COLO668 (cell line): ENCODE measurements at regions not wholly inside any gene's neighbourhood (a gene's known extent, or its start where the extent isn't known, plus 50 kb on each side); places are given as distances from the start of the nearest gene placed in this dataset.
"Not testable (repeated sequence)": the region's sequence is repeated elsewhere in the genome, so short reads cannot be mapped to it uniquely, and the experiment has no call there.

Experiments
- DNase-seq: peaks from one replicate; lab custom pipeline; 2025; ENCODE audit not compliant: unreplicated experiment; lab: John Stamatoyannopoulos, UW

DNA sequence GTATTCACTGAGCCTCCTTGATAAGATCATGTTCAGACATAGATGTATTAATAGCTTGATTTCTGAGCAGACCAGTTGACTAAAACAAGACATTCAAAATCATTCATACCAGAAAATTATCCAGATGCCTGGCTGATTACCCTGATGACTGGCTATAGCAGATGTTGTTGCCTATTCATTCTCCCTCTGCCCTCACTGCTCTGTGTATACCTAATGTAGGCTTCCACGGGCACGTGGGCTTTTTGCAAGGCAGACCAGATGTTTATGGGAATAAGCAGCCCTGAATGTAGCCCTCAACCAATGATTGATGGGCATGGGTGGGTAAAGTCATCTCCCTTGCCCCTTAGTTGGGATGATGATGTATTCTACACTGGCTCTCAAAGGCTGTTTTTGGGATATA lies 289.1 kb downstream of the MBD2 start:
- DNase-seq = no peak

DNA sequence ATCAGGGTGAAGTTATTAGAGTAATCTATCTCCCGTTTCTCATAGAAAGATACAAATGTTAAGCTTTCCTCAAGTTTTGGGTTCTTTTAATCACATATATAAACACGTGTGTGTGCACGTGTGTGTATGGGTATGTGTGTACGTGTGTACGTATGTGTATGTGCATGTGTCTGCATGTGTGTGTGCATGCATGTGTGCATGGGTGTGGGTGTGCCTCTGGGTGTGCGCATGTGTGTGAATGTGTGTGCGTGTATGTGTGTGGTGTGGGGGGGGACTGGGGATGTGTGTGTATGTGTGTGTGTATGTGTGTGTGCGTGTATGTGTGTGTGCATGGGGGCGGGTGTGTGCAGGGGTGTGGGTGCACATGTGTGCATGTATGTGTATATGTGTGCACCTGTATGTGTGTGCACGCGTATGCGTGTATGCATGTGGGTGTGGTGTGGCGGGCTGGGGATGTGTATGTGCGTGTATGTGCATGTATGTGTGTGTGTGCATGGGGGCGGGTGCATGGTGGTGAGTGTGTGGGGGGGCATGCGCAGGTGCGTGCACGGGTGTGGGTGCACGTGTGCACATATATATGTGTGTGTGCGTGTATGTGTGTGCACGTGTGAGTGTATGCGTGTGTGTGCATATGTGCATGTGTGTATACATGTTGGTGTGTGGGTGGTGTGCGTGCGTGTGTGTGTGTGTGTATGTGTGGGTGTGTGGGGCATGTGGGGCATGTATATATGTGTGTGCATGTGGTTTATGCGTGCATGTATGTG lies 304.0 kb downstream of the MBD2 start:
- no peak for DNase-seq

DNA sequence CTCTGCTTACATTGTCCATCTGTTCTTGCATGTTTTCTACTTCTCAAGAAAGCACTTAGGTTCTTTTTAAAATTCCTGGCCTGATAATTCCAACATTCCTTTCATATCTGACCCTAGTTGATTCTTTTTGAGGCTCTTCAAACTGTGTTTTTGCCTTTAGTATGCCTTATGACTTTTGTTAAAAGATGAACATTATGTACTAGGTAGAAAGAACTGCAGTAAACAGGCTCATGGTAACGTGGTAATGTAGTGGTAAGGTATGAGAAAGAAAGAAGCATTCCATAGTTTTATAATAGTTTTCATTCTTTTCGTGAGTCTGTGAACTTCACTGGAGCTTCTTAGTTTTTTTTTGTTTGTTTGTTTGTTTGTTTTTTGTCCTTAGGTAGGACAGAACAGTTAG lies 306.4 kb downstream of the MBD2 start:
- no peak for DNase-seq

DNA sequence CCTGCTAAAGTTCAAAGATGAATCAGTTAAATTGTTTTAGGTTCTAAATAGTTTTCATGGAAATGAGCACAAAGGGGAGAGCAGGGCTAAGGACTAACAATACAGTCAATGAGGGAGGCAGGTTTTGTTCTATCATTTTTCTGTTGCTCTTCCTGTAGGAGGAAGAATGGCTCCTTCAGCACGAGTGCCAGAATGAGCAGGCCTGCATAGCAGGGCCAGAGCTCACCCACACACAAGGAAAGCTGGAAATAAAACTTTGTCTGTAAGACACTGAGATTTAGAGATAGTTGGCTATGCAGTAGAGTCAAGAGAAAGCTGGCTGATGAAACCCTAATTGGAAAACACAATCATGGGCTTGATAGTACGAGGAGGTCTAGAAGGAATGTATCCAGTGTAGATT lies 313.3 kb downstream of the MBD2 start:
- no peak for DNase-seq

DNA sequence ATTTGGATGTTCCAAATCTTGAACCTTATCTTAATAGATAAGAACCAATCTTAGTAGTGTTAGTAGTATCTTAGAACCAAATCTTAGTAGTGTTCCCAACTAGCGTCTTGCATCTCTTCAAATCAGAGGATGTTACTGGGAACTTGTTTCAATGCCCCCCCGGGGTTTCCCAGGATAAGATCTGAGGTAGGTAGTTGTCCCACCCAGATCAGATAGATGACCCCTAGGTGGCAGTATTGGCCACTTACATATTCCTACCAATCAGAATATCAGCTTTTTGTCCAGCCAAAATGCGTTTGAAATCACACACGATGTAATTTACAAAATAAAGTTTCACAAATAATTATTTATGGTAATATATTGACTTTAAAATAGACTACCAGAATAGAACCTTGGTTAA lies 314.8 kb downstream of the MBD2 start:
- DNase-seq = no peak

DNA sequence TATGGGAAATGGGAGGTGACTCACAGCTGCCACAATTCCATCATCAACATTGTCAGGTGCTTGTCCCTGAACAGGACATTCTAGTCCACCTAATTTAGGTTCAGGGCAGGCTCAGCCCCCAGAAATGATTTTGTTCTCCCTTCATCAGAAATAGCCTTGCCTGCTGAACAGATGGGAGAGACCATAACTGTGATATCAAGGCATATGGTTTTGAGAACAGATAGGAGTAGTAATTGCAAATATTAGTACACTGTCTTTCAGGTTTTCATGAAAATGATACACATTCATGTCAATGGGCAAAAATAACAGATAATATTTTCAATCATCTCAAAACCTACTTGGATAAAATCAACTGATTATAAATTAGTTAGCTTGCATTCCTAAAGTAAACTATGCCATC lies 316.5 kb downstream of the MBD2 start:
- DNase-seq = no peak

DNA sequence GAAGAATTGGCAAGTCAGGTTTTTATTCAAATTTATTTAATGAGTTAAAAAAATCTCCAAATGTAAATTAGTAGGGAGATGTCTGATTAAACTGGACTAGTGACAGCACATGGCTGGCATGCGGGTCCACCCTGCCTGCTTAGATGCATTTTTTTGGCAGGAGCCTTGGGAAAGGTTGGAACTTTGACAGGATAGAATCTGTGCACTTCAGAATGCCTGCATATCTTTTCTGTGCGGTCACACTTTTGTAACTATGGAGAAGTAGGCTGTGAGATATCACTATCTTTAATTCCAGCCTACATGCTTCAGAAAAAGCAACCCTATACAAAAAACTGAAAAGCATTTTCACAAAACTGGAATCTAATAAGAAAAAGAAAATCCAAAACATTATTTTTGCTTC lies 317.8 kb downstream of the MBD2 start:
- no peak for DNase-seq

DNA sequence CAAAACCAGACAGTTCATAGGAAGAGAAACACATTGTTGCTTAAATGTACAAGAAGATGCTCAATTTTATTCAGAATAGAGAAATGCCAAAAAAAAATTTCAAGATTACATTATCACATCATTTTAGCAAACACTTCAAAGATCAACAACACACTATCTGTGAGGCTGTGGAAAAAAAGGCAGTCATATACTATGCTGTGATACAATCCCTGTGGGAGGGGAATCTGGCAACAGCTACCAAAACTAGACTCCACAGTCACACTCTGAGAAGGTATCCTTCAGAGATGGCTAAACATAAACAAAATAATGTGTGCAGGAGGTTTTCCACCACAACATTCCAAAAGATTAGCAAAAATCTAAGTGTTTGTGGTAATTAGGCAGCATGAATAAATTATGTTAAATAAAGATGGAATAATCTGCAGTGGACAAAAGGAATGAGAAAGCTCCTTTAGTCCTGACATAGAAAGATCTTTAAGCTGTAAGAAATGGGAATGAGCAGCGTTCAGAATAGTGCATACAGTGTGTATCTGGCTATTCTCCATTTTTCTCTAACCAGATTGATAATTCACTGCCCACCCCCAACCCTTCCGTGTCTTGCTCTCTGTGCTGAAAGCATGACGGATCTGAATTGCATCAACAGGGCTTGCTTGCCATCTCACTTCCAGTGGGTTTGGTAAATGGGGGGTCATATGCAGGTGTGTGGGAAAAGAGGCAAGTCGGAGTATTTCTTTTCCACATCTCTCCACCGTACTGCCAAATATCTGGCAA lies 329.6 kb downstream of the MBD2 start:
- no peak for DNase-seq

DNA sequence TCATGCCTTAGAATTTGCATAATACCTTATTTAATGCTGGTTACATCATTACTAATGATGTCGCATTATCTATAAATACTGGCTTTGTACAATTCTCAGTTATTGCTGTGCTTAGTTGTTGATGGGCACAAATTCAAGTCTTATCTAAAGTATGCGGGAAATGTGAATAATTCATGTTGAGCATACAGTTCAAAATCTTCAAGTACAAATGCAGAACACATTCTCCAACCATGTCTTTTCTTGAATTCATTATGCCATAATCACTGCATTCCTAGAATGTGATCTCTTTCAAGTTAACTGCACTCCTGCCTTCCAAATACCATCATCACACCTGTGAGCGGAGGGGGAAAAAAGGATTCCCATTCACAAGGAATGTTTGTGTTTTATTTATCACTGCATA lies 337.0 kb downstream of the MBD2 start:
- DNase-seq = no peak

DNA sequence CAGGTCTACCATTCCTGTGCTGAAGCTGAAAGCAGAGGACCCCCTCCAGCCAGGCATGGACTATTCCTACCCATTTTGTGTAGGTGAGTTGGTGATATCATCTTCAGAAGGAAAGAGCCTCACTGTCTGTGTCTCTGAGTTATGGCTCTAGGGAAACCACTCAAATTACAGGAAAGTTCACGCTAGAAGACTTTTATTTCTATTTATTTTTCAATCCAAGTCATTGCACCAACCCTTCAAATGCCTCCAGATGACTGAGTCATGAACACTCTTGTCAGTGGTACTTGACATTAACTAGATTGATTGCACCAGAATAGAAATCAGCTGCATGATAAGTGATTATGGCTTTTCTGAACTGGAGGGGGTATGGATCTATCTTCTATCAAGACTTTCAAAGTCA lies 338.4 kb downstream of the MBD2 start:
- no peak for DNase-seq

DNA sequence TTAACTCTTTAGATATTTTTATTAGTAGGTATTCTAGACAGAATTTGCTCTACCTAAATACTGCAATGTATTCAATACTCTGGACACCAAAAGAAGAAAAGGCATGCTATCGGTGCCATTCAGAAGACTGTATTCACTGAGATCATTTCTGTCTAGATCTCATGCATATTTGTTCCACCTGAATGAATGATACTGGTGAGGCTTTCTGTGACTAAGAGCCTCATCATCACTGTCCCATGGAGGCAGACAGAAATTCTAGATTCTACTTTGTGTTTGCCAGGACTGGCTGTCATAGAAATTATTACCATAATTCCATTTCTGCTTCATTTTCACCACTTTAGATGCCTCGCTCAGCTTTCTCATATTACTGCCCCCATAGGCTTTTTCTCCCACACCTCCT lies 340.7 kb downstream of the MBD2 start:
- DNase-seq = no peak

DNA sequence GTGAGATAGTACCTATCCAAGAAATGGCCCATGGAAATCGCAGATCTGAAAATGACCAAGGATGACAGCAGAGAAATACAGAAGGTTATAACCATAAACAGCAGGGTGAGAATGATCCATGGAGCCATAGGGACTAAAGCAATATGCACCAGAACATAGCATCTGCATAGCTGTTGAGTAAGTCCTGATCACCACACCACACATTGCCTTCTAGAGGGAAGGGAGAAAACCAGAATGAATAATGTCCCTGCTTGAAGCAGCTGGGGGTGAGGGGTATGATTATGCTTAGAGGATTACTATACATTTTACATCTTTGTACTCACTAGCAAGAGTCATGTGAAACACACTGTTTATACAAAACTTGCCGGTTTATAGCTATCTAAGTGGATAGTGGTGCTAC lies 350.4 kb downstream of the MBD2 start:
- DNase-seq = no peak

DNA sequence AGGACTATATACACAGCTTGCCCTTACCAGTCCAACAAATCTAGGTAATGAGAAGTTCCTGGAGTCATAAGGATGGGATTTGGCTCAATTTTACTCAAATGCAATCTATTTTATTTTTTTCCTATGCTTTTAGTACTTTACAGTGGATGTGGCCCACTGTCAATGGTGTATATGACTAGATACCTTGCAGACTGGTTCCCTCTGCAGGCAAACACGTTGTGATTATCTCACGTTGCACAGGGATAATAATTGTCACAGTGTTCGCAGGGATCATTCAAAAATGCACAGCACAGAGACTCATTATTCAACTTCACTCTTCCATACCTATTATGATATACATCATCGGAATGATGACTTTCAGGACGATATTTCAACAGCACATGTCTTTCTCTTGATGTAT lies 359.7 kb downstream of the MBD2 start:
- DNase-seq = no peak

DNA sequence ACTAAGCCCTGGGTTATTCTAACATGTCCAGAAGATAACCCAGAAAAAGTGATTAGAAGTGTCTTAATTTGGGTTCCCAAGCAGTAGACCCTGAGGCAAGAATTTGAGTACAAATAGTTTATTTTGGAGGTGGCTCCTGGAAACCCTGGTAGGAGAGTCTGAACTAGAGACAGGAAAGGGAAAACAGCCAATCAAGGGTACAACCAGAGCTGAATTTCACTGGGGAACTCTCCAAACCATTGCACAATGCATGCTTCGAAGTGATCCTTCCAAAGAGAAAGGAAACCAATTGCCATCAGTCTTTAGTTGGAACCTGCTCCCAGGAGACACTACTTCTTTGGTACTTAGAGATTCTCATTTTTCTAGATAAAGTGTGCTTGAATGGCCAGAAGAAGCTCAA lies 361.5 kb downstream of the MBD2 start:
- no peak for DNase-seq

DNA sequence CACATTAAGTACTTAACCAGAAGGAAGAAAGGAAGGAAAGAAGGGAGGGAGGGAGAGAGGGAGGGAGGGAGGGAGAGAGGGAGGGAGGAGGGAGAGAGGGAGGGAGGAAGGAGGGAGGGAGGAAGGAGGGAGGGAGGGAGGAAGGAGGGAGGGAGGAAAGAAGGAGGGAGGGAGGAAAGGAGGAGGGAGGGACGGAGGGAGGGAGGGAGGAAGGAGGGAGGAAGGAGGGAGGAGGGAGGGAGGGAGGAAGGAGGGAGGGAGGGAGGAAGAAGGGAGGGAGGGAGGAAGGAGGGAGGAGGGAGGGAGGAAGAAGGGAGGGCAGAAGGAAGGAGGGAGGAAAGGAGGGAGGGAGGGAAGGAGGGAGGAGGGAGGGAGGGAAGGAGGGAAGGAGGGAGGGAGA lies 363.3 kb downstream of the MBD2 start:
- no peak for DNase-seq

DNA sequence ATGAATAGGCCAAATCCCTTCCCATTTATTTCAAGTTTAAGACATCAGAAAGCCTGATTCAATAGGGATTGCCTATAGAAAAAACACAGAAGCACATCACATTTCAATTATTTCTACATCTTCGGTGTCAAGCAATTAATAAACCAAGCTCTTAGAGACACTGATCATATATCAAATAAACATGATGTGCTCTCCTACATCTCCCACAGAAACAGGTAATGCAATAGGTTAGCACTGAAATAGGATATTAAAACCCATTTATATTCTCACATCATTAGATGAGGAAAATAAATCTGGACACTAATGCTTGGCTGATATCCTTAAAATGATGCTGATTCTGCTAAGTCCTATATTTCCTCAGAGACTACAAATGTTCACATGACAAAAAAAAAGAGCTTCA lies 364.7 kb downstream of the MBD2 start:
- DNase-seq = no peak

DNA sequence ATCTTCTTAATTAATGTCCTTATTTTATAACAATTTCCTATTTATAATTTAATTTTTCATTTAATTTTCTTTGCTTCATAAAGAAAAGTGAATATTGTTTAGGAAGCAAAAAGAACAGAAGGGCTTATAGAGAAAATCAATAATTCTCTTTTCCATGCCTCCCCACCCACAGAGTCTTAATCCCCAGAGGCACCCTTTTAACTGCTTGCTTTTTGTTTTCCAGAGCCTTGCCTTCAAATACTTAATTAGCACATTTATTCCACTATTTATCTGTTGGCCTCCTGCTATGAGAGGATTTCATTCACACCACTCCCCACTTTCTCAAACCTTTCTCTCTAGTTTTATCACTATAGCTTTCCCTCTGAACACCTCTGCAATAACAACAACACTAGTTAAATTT lies 373.6 kb downstream of the MBD2 start:
- no peak for DNase-seq

DNA sequence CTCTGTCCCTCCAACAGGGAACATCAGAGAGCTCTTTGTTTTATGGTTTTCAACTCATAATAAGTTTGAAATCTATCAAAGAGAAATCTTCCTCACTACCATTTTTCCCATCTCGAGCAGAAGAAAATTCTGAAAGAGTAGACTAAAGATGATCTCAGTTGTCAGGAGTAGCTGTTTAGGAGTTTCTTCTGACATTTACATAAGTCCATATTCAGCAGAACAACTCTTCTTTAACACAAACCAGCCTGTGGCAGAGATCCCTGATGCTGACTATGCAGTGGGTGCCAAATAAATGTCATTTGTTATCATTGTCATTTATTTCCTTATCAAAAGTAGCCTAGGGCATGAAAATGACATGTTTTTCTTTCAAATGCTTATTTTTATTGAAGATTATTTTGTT lies 380.7 kb downstream of the MBD2 start:
- DNase-seq = no peak

DNA sequence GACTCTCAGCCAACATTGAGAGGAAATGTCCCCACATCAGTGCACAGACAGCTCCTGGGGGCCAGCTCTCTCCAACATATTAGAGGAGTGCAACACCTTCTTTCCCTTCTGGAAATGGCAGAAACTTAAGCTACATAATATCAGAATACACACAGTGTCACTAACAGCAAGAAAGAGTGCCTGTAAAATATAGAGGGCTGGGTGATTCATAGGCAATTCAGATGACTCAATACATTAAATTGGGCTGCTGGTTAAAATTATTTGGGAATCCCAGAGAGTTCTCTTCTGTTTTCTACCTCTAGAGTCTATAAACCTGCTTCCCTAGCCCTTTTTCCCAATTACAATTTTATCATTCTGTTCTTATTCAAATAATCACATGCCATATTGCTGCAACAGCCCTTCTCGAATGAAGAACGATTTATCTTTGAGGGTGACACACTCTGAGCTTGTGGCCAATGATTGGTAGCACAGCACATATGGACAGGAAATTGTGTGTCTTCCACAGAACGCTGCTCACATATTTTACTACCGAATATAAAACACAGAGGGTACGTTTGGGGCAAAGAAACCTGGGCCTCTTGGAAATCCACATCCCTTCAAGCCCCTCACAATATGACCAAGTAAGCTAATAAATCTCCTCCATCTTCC lies 381.2 kb downstream of the MBD2 start:
- no peak for DNase-seq

DNA sequence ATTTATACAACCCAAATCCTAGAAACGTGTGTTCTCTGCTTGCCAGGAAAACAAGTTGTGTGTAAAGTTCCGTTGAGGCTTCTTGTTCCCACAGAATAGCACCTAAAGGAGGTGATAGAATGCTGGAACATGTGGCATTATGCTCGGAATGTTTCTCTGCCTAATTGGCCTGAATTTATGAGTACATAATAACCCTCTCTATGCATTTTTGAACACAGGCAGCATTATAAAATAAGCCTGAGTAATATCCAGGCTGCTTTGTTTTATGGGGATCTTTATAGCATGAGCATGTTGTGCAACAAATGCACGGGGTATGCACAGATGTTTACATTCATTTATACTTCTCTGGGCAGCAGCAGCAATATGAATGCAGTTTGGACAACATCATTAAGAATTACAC lies 385.7 kb downstream of the MBD2 start:
- no peak for DNase-seq

DNA sequence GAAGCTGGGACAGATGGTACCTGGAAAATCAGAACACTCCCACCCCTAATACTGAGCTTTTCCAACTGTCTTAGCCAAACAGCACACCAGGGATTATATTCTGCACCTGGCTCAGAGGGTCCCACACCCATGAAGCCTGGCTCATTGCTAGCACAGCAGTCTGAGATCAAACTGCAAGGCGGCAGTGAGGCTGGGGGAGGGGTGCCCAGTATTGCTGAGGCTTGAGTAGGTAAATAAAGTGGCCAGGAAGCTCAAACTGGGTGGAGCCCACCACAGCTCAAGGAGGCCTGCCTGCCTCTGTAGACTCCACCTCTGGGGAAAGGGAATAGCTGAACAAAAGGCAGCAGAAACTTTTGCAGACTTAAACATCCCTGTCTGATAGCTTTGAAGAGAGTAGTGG lies 403.3 kb downstream of the MBD2 start:
- not testable (repeated sequence) for DNase-seq

DNA sequence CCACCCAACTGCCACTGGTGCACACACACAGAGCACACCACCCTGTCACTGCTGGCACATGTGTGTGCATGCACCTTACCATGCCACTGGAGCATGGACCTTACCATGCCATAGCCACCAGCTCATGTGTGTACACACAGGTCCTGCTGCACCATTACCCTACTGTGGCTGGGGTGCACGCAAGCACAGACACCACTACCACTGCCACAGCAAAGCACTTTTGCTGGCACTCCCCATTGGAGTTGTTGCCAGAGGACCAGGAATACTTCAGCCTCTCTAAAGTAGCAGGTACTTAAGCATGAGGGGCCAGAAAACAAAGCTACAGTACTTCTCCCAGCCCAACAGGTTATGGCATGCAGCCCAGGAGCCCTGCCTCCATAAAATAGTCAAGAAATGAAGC lies 404.8 kb downstream of the MBD2 start:
- DNase-seq = no peak
